NOMO-1 treated with dmso at 0.1 percent for 144 hours (cell line): ENCODE measurements at regions not wholly inside any gene's neighbourhood (a gene's known extent, or its start where the extent isn't known, plus 50 kb on each side); places are given as distances from the start of the nearest gene placed in this dataset.

ENCODE experiments used
- DNase-seq: peaks from one replicate; lab custom pipeline; 2025; ENCODE audit not compliant: unreplicated experiment; lab: John Stamatoyannopoulos, UW

- DNase-seq, result no peak
Measured at GRCh38 chr2:217219164-217219520, 359.3 kb upstream of the TNP1 start.

GRCh38 chr2:217218269-217219163, 358.7 kb upstream of the TNP1 start:
- DNase-seq, result peak; percentile 63

- DNase-seq, result no peak
Measured at GRCh38 chr2:217216982-217217381, 357.1 kb upstream of the TNP1 start.

GRCh38 chr2:217216316-217216715, 356.5 kb upstream of the TNP1 start:
- DNase-seq, result no peak

GRCh38 chr2:217215877-217216276, 356.0 kb upstream of the TNP1 start:
- DNase-seq, result no peak

GRCh38 chr2:217208867-217209266, 349.0 kb upstream of the TNP1 start:
- no peak for DNase-seq

- DNase-seq, result no peak
Measured at GRCh38 chr2:217207699-217208010, 347.8 kb upstream of the TNP1 start.

- DNase-seq, result no peak
Measured at GRCh38 chr2:217206907-217207698, 347.2 kb upstream of the TNP1 start.

GRCh38 chr2:217206016-217206725, 346.3 kb upstream of the TNP1 start:
- DNase-seq, result no peak

- no peak for DNase-seq
Measured at GRCh38 chr2:217204358-217204757, 344.5 kb upstream of the TNP1 start.

GRCh38 chr2:217203086-217203485, 343.2 kb upstream of the TNP1 start:
- DNase-seq, result no peak

- DNase-seq, result no peak
Measured at GRCh38 chr2:217199255-217199630, 339.4 kb upstream of the TNP1 start.

GRCh38 chr2:217195658-217196446, 336.0 kb upstream of the TNP1 start:
- no peak for DNase-seq

GRCh38 chr2:217195016-217195415, 335.2 kb upstream of the TNP1 start:
- no peak for DNase-seq

GRCh38 chr2:217193431-217194340, 333.8 kb upstream of the TNP1 start:
- DNase-seq, result no peak

GRCh38 chr2:217192366-217192765, 332.5 kb upstream of the TNP1 start:
- DNase-seq, result no peak

GRCh38 chr2:217189747-217190146, 329.9 kb upstream of the TNP1 start:
- no peak for DNase-seq

- no peak for DNase-seq
Measured at GRCh38 chr2:217189131-217189530, 329.3 kb upstream of the TNP1 start.

- no peak for DNase-seq
Measured at GRCh38 chr2:217186668-217187159, 326.9 kb upstream of the TNP1 start.

- no peak for DNase-seq
Measured at GRCh38 chr2:217186152-217186551, 326.3 kb upstream of the TNP1 start.
